Activated CD4-positive, alpha-beta memory T cell treated with anti-CD3 and anti-CD28 coated beads, Interleukin-2, amount 10 ng/mL, durations not matched to agents 7 days and 5 days (primary cell): ENCODE measurements at regions not wholly inside any gene's neighbourhood (a gene's known extent, or its start where the extent isn't known, plus 50 kb on each side); places are given as distances from the start of the nearest gene placed in this dataset.
"Not testable (repeated sequence)": the region's sequence is repeated elsewhere in the genome, so short reads cannot be mapped to it uniquely, and the experiment has no call there.

Experiments
- CTCF ChIA-PET: fragments of 350-600 bp; sonication (Branson Sonifier 250); formaldehyde crosslinking; loops from one replicate; lab custom pipeline; 2021; ENCODE audit warnings: antibody characterized with exemption, inconsistent platforms; lab: Charles Lee
- POLR2A ChIA-PET: fragments of 350-600 bp; sonication (Branson Sonifier 250); formaldehyde crosslinking; loops from one replicate; lab custom pipeline; 2021; ENCODE audit warnings: antibody characterized with exemption; lab: Charles Lee
- DNase-seq: peaks from one replicate; pipeline ENCODE4 v3.0.0-alpha.2; 2020
- H3K27ac Mint-ChIP-seq: one replicate; pipeline ENCODE4 v1.8.0; 2021; ENCODE audit warnings: mild to moderate bottlenecking, mixed read lengths
- H3K27me3 Mint-ChIP-seq: one replicate; pipeline ENCODE4 v1.8.0; 2021; ENCODE audit warnings: mixed read lengths
- H3K36me3 Mint-ChIP-seq: one replicate; pipeline ENCODE4 v1.8.0; 2021; ENCODE audit warnings: low read depth, mixed read lengths
- H3K4me1 Mint-ChIP-seq: one replicate; pipeline ENCODE4 v1.8.0; 2021; ENCODE audit warnings: mixed read lengths
- H3K4me3 Mint-ChIP-seq: one replicate; pipeline ENCODE4 v1.8.0; 2021; ENCODE audit warnings: mild to moderate bottlenecking, mixed read lengths
- H3K9me3 Mint-ChIP-seq: one replicate; pipeline ENCODE4 v1.8.0; 2021; ENCODE audit warnings: mixed read lengths

DNA sequence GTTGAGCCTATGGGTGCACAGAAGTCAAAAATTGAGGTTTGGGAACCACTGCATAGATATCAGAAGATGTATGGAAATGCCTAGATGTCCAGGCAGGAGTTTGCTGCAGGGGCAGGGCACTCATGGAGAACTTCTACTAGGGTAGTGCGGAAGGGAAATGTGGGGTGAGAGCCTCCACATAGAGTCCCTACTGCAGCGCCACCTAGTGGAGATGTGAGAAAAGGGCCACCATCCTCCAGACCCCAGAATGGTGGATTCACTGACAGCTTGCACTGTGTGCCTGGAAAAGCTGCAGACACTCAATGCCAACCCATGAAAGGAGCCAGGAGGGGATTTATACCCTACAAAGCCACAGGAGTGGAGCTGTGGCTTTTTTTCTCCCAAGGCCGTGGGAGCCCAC, 133.7 kb downstream of the DEFB131A start:
- H3K4me3 Mint-ChIP-seq, H3K4me1 Mint-ChIP-seq, H3K27ac Mint-ChIP-seq, H3K36me3 Mint-ChIP-seq, POLR2A ChIA-PET, DNase-seq, H3K27me3 Mint-ChIP-seq: not testable (repeated sequence)
- peaks cover 19% of the 10 kb centered on the region for H3K9me3 Mint-ChIP-seq
- CTCF ChIA-PET, result interaction anchor here (0.6 kb wide), 1 partner anchor 1184 kb away, joined by 3 read pairs; no protein-coding TSS in a partner anchor

DNA sequence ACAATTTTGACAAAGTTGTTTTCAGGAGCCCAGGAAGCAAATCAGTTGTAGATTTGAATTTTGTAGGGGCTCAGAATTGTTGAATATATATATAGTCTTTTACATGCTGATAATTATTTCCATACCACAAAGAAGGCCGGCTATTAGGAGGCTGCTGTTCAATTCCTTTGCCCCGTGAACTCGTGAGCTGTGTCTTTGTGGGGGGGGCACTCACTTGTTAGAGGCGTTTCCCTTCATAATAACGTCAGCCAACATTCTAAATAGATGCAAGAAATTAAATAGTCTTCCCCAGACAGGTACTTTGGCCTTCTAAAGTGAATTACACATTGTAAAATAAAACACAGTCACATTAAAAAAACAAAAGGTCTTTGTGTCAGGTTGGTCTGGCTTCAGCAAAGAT, 138.7 kb downstream of the DEFB131A start:
- H3K9me3 Mint-ChIP-seq, CTCF ChIA-PET, POLR2A ChIA-PET, H3K27me3 Mint-ChIP-seq, DNase-seq, H3K27ac Mint-ChIP-seq, H3K36me3 Mint-ChIP-seq, H3K4me3 Mint-ChIP-seq, H3K4me1 Mint-ChIP-seq: not testable (repeated sequence)

DNA sequence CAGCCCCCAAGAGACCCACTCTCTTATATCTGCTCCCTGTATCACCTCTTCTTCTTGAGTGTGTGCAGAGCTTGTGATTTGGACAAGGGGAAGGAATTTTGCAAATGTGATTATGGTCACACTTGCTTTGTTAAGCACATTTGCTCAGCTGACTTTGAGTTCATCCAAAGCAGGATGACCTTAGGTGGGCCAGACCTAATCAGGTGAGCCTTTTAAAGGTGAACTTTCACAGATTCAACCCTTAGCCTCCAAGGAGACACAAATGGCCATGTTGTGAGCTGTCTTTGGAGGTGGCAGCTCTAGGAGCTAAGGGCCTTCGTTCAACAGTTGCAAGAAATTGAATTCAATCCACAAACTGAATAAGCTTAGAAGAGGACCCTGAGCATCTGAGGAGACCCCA, 147.8 kb downstream of the DEFB131A start:
- Mint-ChIP-seq H3K4me1 (no peaks in the 10 kb centered on the region), H3K9me3 (no peaks in the 10 kb centered on the region), H3K36me3 (no peaks in the 10 kb centered on the region), H3K27ac (no peak overlapping the region), H3K4me3 (no peak overlapping the region), H3K27me3 (no peaks in the 10 kb centered on the region)
- POLR2A ChIA-PET, result no interaction called here
- CTCF ChIA-PET, result no interaction called here
- DNase-seq, result no peak

DNA sequence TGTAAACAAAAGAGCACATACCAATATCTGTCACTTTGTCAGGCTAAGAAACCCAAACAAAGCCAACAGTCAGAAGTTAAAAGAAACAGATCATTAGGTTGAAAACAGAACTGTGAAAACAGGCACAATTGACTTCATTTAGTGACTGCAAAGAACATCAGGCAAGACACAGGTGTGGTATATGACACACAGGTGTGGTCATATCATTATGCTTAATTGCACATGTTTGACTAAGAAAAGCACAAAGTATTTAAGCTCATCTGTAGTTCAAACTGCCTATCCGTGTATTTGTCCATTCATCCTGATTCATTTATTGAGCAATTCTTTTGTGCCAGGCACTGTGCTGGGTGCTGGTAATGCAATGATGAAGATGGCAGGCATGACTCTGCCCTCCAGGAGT, 150.7 kb downstream of the DEFB131A start:
- no peaks in the 10 kb centered on the region for H3K4me1 Mint-ChIP-seq
- H3K27me3 Mint-ChIP-seq, result no peaks in the 10 kb centered on the region
- no peaks in the 10 kb centered on the region for H3K9me3 Mint-ChIP-seq
- H3K36me3 Mint-ChIP-seq, result no peaks in the 10 kb centered on the region
- no peak overlapping the region for H3K27ac Mint-ChIP-seq
- POLR2A ChIA-PET, result no interaction called here
- CTCF ChIA-PET, result no interaction called here
- no peak for DNase-seq
- no peak overlapping the region for H3K4me3 Mint-ChIP-seq

DNA sequence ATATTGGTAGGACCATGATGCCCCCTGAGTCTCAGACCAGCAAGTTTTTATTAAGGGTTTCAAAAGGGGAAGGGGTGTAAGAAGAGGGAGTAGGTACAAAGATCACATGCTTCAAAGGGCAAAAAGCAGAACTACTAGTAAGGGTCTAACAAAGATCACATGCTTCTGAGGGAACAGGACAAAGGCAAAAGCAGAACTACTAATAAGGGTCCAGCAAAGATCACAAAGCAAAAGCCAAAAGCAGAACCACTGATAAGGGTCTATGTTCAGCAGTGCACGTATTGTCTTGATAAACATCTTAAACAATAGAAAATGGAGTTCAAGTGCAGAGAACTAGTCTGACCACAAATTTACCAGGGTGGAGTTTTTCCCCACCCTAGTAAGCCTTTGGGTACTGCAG, 151.3 kb downstream of the DEFB131A start:
- H3K4me3 Mint-ChIP-seq, CTCF ChIA-PET, H3K9me3 Mint-ChIP-seq, H3K27me3 Mint-ChIP-seq, H3K36me3 Mint-ChIP-seq, POLR2A ChIA-PET, DNase-seq, H3K27ac Mint-ChIP-seq, H3K4me1 Mint-ChIP-seq: not testable (repeated sequence)

DNA sequence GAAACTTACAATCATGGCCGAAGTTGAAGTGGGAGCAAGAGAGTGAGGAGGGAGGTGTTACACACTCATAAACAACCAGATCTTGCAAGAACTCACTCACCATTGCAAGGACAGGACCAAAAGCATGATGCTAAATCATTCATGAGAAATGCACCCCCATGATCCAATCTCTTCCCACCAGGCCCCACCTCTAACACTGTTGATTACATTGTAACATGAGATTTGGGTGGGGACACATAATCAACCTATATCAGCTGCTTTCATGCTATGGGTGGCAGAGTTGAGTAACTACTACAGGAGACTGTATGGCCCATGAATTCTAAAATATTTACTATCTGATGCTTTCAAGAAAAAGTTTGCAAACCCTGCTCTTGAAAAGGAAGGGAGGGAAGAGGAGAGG, 155.1 kb downstream of the DEFB131A start:
- no peaks in the 10 kb centered on the region for H3K27me3 Mint-ChIP-seq
- POLR2A ChIA-PET, result no interaction called here
- H3K4me1 Mint-ChIP-seq, result peaks cover 17% of the 10 kb centered on the region
- H3K36me3 Mint-ChIP-seq, result no peaks in the 10 kb centered on the region
- no peak for DNase-seq
- no peak overlapping the region for H3K27ac Mint-ChIP-seq
- CTCF ChIA-PET, result no interaction called here
- H3K9me3 Mint-ChIP-seq, result no peaks in the 10 kb centered on the region
- no peak overlapping the region for H3K4me3 Mint-ChIP-seq

DNA sequence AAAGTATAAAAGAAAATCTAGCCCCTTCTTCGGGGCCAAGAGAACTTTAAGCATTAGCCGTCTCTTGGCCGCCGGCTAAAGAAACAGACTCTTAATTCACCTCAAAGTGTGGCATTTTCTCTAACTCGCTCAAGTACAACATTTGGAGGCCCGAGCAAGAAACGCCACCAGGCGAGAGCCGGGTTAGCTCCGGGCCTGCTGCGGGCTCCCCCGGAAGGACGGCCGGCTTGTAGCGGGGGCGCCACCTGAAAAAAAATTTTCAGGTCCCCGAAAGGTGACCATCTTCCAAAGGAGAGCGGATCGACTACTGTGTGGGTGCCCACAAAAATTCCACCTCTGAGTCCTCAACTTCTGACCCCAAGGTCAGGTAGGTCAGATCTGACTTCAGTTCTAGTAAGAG, 156.0 kb downstream of the DEFB131A start:
- Mint-ChIP-seq H3K27me3 (no peaks in the 10 kb centered on the region), H3K27ac (no peak overlapping the region)
- POLR2A ChIA-PET, result no interaction called here

DNA sequence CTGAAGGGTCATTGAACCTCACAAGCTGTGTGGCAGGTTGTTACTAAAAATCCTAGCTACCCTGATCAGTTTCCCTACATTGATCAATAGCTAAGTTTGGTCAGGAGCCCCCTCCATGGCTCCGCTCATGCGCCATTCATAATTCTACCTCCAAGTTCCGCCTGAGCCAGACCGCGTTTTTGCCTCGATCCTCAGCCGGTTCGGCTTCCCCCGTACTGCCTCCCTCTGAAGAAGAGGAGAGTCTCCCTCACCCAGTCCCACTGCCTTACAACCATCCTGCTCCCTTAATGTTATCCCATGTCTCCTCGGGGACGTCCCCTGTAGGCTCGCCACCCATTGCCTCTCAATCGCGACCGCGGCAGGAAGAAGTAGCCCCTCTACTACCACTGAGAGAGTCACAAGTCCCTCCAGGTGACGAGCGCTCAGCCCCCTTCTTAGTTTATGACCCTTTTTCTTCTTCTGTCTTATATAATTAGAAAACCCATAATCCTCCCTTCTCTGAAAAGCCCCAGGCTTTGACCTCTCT, 158.2 kb downstream of the DEFB131A start:
- Mint-ChIP-seq H3K27ac (no peak overlapping the region), H3K4me1 (peaks cover 35% of the 10 kb centered on the region), H3K4me3 (peak overlapping the region; percentile 6), H3K36me3 (no peaks in the 10 kb centered on the region), H3K27me3 (no peaks in the 10 kb centered on the region), H3K9me3 (no peaks in the 10 kb centered on the region)
- no peak for DNase-seq
- CTCF ChIA-PET, result interaction anchor here (2.6 kb wide), 1 partner anchor 70 kb away, joined by 10 read pairs; no protein-coding TSS in a partner anchor
- POLR2A ChIA-PET, result no interaction called here

More for the DNA sequence above, 156.0 kb downstream of the DEFB131A start:
- Mint-ChIP-seq H3K4me3 (no peak overlapping the region), H3K4me1 (peaks cover 25% of the 10 kb centered on the region), H3K36me3 (no peaks in the 10 kb centered on the region), H3K9me3 (no peaks in the 10 kb centered on the region)
- DNase-seq, result no peak
- CTCF ChIA-PET, result no interaction called here

DNA sequence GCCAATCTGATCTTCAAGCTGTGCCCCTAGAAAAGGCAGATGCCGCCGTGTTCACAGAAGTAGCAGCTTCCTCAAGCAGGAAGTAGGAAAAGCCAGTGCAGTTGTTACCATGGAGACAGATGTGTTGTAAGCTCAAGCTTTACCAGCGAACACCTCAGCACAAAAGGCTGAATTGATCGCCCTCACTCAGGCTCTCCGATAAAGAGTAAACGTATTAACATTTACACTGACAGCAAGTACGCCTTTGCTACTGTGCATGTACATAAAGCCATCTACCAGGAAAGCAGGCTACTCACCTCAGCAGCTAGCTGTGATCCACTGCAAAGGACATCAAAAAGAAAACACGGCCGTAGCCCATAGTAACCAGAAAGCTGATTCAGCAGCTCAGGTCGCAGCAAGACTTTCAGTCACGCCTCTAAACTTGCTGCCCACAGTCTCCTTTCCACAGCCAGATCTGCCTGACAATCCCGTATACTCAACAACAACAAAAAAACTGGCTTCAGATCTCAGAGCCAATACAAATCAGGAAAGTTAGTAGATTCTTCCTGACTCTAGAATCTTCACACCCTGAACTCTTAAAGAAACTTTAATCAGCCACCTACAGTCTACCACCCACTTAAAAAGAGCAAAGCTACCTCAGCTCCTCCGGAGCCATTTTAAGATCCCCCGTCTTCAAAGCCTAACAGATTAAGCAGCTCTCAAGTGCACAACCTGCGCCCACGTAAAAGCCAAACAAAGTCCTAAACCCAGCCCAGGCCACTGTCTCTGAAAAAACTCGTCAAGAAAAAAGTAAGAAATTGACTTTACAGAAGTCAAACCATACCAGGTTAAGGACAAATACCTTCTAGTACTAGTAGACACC, 160.0 kb downstream of the DEFB131A start:
- H3K36me3 Mint-ChIP-seq, H3K27me3 Mint-ChIP-seq, H3K9me3 Mint-ChIP-seq, POLR2A ChIA-PET: not testable (repeated sequence)
- DNase-seq, result peak; percentile 57
- CTCF ChIA-PET, result interaction anchor here (1.1 to 2.6 kb wide), 2 partner anchors 72 to 100 kb away, joined by 3 to 10 read pairs; no protein-coding TSS in a partner anchor
- H3K4me3 Mint-ChIP-seq, result peak overlapping the region; percentile 83
- peak overlapping the region; percentile 95 for H3K27ac Mint-ChIP-seq
- H3K4me1 Mint-ChIP-seq, result peaks cover 40% of the 10 kb centered on the region

DNA sequence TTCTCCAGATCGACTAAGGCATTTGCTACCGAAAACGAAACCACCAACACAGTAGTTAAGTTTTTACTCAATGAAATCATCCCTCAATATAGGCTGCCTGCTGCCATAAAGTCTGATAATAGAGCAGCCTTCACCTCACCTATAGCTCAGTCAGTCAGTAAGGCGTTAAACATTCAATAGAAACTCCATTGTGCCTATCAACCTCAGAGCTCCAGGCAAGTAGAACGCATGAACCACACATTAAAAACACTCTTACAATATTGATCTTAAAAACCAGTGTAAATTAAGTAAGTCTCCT, 160.6 kb downstream of the DEFB131A start:
- Mint-ChIP-seq H3K4me1 (peaks cover 40% of the 10 kb centered on the region), H3K4me3 (peak overlapping the region; percentile 83), H3K27ac (peak overlapping the region; percentile 95)
- CTCF ChIA-PET, result interaction anchor here (1.1 to 2.6 kb wide), 2 partner anchors 72 to 99 kb away, joined by 3 to 10 read pairs; no protein-coding TSS in a partner anchor
- H3K36me3 Mint-ChIP-seq, H3K9me3 Mint-ChIP-seq, H3K27me3 Mint-ChIP-seq, POLR2A ChIA-PET, DNase-seq: not testable (repeated sequence)

DNA sequence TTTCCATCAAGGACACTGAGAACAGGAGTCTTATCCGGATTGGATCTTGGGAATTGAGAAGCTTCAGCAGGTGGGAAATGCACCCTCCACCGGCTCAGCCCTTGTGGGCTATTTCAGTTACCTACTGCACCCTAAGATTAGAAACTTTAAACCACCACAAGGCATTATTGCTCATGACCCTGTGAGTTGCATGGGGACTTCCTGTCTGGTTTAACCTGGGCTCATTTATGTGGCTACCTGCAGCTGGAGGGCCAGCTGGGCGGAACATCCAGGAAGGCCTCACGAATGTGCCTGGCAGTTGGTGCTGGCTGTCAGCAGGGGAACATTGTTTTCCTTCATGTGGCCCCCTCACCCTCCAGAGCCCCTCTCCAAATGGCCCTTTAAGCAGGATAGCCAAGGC, 164.1 kb downstream of the DEFB131A start:
- Mint-ChIP-seq H3K4me3 (no peak overlapping the region), H3K9me3 (no peaks in the 10 kb centered on the region), H3K27me3 (no peaks in the 10 kb centered on the region), H3K27ac (no peak overlapping the region), H3K4me1 (peaks cover 30% of the 10 kb centered on the region), H3K36me3 (no peaks in the 10 kb centered on the region)
- ChIA-PET POLR2A (no interaction called here), CTCF (no interaction called here)
- no peak for DNase-seq

DNA sequence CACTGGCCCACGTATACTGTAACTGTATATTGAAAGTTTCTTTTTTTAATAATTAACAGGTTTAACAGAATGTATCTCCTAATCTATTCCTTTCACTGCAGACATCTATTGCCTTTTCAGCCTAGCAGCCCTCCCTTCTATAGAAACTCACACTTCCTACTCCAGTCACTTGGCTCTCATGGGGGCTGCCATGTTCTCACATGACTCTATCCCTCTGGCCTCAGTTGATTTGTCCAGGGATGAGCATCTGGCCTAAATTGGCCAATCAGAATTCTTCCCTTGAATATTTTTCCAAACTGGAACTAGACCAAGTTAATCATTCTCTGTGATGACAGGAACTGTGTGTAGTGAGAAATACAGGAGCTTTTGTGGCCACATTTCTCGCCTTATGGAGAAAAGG, 166.1 kb downstream of the DEFB131A start:
- H3K36me3 Mint-ChIP-seq, H3K27ac Mint-ChIP-seq, H3K4me3 Mint-ChIP-seq, H3K27me3 Mint-ChIP-seq, H3K9me3 Mint-ChIP-seq, CTCF ChIA-PET, DNase-seq, POLR2A ChIA-PET: not testable (repeated sequence)
- H3K4me1 Mint-ChIP-seq, result peaks cover 14% of the 10 kb centered on the region

DNA sequence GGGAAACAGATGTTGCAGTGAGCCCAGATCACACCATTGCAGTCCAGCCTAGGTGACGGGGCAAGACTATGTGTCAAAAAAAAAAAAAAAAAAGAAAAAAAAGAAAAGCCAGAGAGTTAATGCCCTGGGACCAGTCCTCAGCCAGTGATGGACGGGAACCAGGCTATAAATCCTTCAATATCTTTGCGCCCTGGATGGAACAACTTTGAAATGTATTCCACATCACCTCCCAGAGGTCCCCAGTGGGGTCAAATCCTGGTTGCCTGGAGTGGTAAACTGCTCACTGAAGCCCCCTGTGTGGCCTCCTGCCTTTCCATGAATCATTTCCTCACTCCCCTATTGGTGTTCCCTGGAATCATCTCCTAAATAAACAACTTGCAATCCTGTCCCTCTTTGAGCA, 166.9 kb downstream of the DEFB131A start:
- Mint-ChIP-seq H3K4me3 (no peak overlapping the region), H3K36me3 (no peaks in the 10 kb centered on the region), H3K27ac (no peak overlapping the region), H3K4me1 (peaks cover 7% of the 10 kb centered on the region), H3K27me3 (no peaks in the 10 kb centered on the region), H3K9me3 (no peaks in the 10 kb centered on the region)
- no peak for DNase-seq
- ChIA-PET POLR2A (no interaction called here), CTCF (no interaction called here)

DNA sequence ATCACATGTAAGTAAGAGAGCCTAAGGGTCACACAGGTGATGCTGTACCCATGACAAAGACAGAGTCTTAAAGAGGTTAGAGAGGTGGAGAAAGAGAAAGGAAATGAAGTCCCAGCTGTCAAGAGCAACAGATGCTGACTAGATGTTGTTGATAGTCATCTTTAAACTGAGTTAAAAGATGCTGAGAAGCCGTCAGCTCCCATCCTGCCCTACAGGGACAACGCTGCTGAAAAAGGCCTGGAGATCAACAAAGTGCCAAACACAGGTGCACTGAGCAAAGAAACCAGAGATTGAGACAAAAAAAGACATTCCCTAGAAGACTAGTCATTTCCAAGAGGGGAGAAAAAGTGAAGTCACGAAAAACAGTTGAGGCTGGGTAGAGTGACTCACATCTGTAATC, 145.0 kb upstream of the DRD5 start:
- POLR2A ChIA-PET, H3K27ac Mint-ChIP-seq, H3K36me3 Mint-ChIP-seq, DNase-seq, H3K4me1 Mint-ChIP-seq, H3K27me3 Mint-ChIP-seq, H3K9me3 Mint-ChIP-seq, H3K4me3 Mint-ChIP-seq, CTCF ChIA-PET: not testable (repeated sequence)
